Cerebellar nuclear complex (tissue), 1 donor: ENCODE measurements at regions not wholly inside any gene's neighbourhood (a gene's known extent, or its start where the extent isn't known, plus 50 kb on each side); places are given as distances from the start of the nearest gene placed in this dataset.
"Not testable (repeated sequence)": the region's sequence is repeated elsewhere in the genome, so short reads cannot be mapped to it uniquely, and the experiment has no call there.

Source experiments
- DNase-seq, 2 experiments: peaks; one replicate each; lab custom pipeline; 2025; lab: John Stamatoyannopoulos, UW

- DNase-seq: no peak
Observed at GRCh38 chr4:25981749-25982148, 67.7 kb downstream of the SMIM20 start.

GRCh38 chr4:25982962-25983361, 68.9 kb downstream of the SMIM20 start:
- DNase-seq: no peak

- DNase-seq: no peak
Observed at GRCh38 chr4:25984266-25984665, 70.2 kb downstream of the SMIM20 start.

- no peak for DNase-seq
Observed at GRCh38 chr4:25984796-25985195, 70.8 kb downstream of the SMIM20 start.

- no peak for DNase-seq
Observed at GRCh38 chr4:25986807-25987206, 72.8 kb downstream of the SMIM20 start.

GRCh38 chr4:25991340-25991739, 77.3 kb downstream of the SMIM20 start:
- DNase-seq: no peak

GRCh38 chr4:25993395-25994185, 79.6 kb downstream of the SMIM20 start:
- no peak for DNase-seq

GRCh38 chr4:25994577-25994976, 80.6 kb downstream of the SMIM20 start:
- not testable (repeated sequence) for DNase-seq

- no peak for DNase-seq
Observed at GRCh38 chr4:26000274-26000950, 86.4 kb downstream of the SMIM20 start.

GRCh38 chr4:26001413-26001812, 87.4 kb downstream of the SMIM20 start:
- DNase-seq: no peak

- DNase-seq: no peak
Observed at GRCh38 chr4:26001816-26002215, 87.8 kb downstream of the SMIM20 start.

- no peak for DNase-seq
Observed at GRCh38 chr4:26003056-26003455, 89.0 kb downstream of the SMIM20 start.

GRCh38 chr4:26004290-26004689, 90.3 kb downstream of the SMIM20 start:
- DNase-seq: no peak

GRCh38 chr4:26005764-26006163, 91.7 kb downstream of the SMIM20 start:
- DNase-seq: no peak

GRCh38 chr4:26008737-26009136, 94.7 kb downstream of the SMIM20 start:
- no peak for DNase-seq

- DNase-seq: no peak
Observed at GRCh38 chr4:26009502-26009901, 95.5 kb downstream of the SMIM20 start.

GRCh38 chr4:26010304-26010703, 96.3 kb downstream of the SMIM20 start:
- no peak for DNase-seq

- no peak for DNase-seq
Observed at GRCh38 chr4:26013629-26014028, 99.6 kb downstream of the SMIM20 start.

GRCh38 chr4:26015133-26015651, 101.2 kb downstream of the SMIM20 start:
- DNase-seq: peak; percentile 33 to 39

- no peak for DNase-seq
Observed at GRCh38 chr4:26015906-26016305, 101.9 kb downstream of the SMIM20 start.

- DNase-seq: no peak
Observed at GRCh38 chr4:26017531-26017930, 103.5 kb downstream of the SMIM20 start.

GRCh38 chr4:26017961-26018700, 104.1 kb downstream of the SMIM20 start:
- DNase-seq: not testable (repeated sequence)
